Esophagus squamous epithelium (tissue), 4 donors: ENCODE measurements at regions not wholly inside any gene's neighbourhood (a gene's known extent, or its start where the extent isn't known, plus 50 kb on each side); places are given as distances from the start of the nearest gene placed in this dataset.

Source experiments
- CTCF ChIP-seq, 6 experiments: fragments of 450-650 bp in 4 of 6; fragments of 200-600 bp in 2 of 6; sonication (generic) in 2 of 6; IDR thresholded peaks; one replicate each; pipeline ENCODE4 v1.5.1; 2016 to 2019; ENCODE audit warnings: antibody characterized with exemption in 6 of 6, mild to moderate bottlenecking in 4 of 6, moderate library complexity in 4 of 6
- POLR2A ChIP-seq, 4 donors: fragments of 450-650 bp; IDR thresholded peaks; one replicate each; pipeline ENCODE4 v1.6.1; 2017; ENCODE audit warnings: antibody characterized with exemption in 4 of 4, mild to moderate bottlenecking in 4 of 4, moderate library complexity in 3 of 4

GRCh38 chr5:24923400-24923799 is 278.6 kb upstream of the CDH10 start:
- TF ChIP-seq POLR2A (IDR thresholded peaks at IDR 0.05), result no peak
- no peak for TF ChIP-seq CTCF (IDR thresholded peaks at IDR 0.05)
